Activated T-cell treated with anti-CD3 and anti-CD28 coated beads for 1 hour (primary cell): ENCODE measurements at regions not wholly inside any gene's neighbourhood (a gene's known extent, or its start where the extent isn't known, plus 50 kb on each side); places are given as distances from the start of the nearest gene placed in this dataset.
"Not testable (repeated sequence)": the region's sequence is repeated elsewhere in the genome, so short reads cannot be mapped to it uniquely, and the experiment has no call there.

Experiments
- DNase-seq: peaks from one replicate; pipeline ENCODE4 v3.0.0-alpha.2; 2020; ENCODE audit warnings: low read depth

- DNase-seq = no peak
These were observed 291.4 kb upstream of the FZD8 start for GRCh38 chr10:35933491-35933890.

GRCh38 chr10:35929962-35930361 is 287.9 kb upstream of the FZD8 start:
- DNase-seq = not testable (repeated sequence)

- DNase-seq = no peak
These were observed 286.7 kb upstream of the FZD8 start for GRCh38 chr10:35928748-35929147.

- DNase-seq = no peak
These were observed 285.9 kb upstream of the FZD8 start for GRCh38 chr10:35927990-35928488.

- DNase-seq = no peak
These were observed 285.2 kb upstream of the FZD8 start for GRCh38 chr10:35927341-35927740.

GRCh38 chr10:35926846-35927245 is 284.8 kb upstream of the FZD8 start:
- no peak for DNase-seq

GRCh38 chr10:35925493-35925892 is 283.4 kb upstream of the FZD8 start:
- no peak for DNase-seq

- no peak for DNase-seq
These were observed 282.7 kb upstream of the FZD8 start for GRCh38 chr10:35924759-35925158.

- DNase-seq = no peak
These were observed 280.9 kb upstream of the FZD8 start for GRCh38 chr10:35922876-35923600.

GRCh38 chr10:35921866-35922350 is 279.8 kb upstream of the FZD8 start:
- no peak for DNase-seq

- no peak for DNase-seq
These were observed 274.7 kb upstream of the FZD8 start for GRCh38 chr10:35916791-35917190.

GRCh38 chr10:35913628-35914027 is 271.5 kb upstream of the FZD8 start:
- DNase-seq = no peak

GRCh38 chr10:35912615-35913569 is 270.8 kb upstream of the FZD8 start:
- DNase-seq = no peak

GRCh38 chr10:35911954-35912353 is 269.9 kb upstream of the FZD8 start:
- DNase-seq = no peak

GRCh38 chr10:35911233-35911632 is 269.1 kb upstream of the FZD8 start:
- no peak for DNase-seq

GRCh38 chr10:35910234-35910633 is 268.1 kb upstream of the FZD8 start:
- DNase-seq = no peak

GRCh38 chr10:35909121-35909720 is 267.1 kb upstream of the FZD8 start:
- no peak for DNase-seq

- no peak for DNase-seq
These were observed 266.4 kb upstream of the FZD8 start for GRCh38 chr10:35908451-35908850.

GRCh38 chr10:35907548-35907947 is 265.5 kb upstream of the FZD8 start:
- no peak for DNase-seq

- DNase-seq = no peak
These were observed 264.1 kb upstream of the FZD8 start for GRCh38 chr10:35906155-35906554.

GRCh38 chr10:35903021-35903420 is 260.9 kb upstream of the FZD8 start:
- DNase-seq = no peak

GRCh38 chr10:35898716-35899440 is 256.8 kb upstream of the FZD8 start:
- DNase-seq = no peak
